ENCODE measurements at regions not wholly inside any gene's neighbourhood (a gene's known extent, or its start where the extent isn't known, plus 50 kb on each side); places are given as distances from the start of the nearest gene placed in this dataset.
"Not testable (repeated sequence)": the region's sequence is repeated elsewhere in the genome, so short reads cannot be mapped to it uniquely, and the experiment has no call there.

- no peak for DNase-seq (ENCODE audit: low read depth, low spot score)
- no peaks in the 10 kb centered on the region; the same call in 1 of the 2 replicates for H3K9me3 ChIP-seq (ENCODE audit: insufficient read depth, low read length)
- no peak overlapping the region for H3K4me3 ChIP-seq (ENCODE audit: insufficient read length, low read depth)
- TF ChIP-seq YY1 (IDR thresholded peaks at IDR 0.05; ENCODE audit: insufficient read depth, insufficient read length) = no peak
- TF ChIP-seq SUZ12 (IDR thresholded peaks at IDR 0.05; ENCODE audit: extremely low read depth, insufficient read depth, insufficient read length) = no peak
- TF ChIP-seq ZNF274 (IDR thresholded peaks at IDR 0.05; ENCODE audit: low read depth, low read length) = no peak
- H3K4me1 ChIP-seq (ENCODE audit: insufficient read depth, insufficient read length) = no peaks in the 10 kb centered on the region
- H3K36me3 ChIP-seq (ENCODE audit: insufficient read depth, insufficient read length, low read length) = no peaks in the 10 kb centered on the region
- H3K9ac ChIP-seq (ENCODE audit: insufficient read length, low read depth) = no peak overlapping the region
- H3K27me3 ChIP-seq (ENCODE audit: insufficient read depth, insufficient read length) = no peaks in the 10 kb centered on the region
Measured at GRCh38 chrX:108875548-108875947, 139.2 kb upstream of the IRS4 start.

- not testable (repeated sequence) for DNase-seq (ENCODE audit: low read depth, low spot score); H3K9ac ChIP-seq (ENCODE audit: insufficient read length, low read depth); H3K27me3 ChIP-seq (ENCODE audit: insufficient read depth, insufficient read length); H3K36me3 ChIP-seq (ENCODE audit: insufficient read depth, insufficient read length, low read length); H3K9me3 ChIP-seq (ENCODE audit: insufficient read depth, low read length); H3K4me3 ChIP-seq (ENCODE audit: insufficient read length, low read depth); H3K4me1 ChIP-seq (ENCODE audit: insufficient read depth, insufficient read length)
Measured at GRCh38 chrX:108843039-108843438, 106.7 kb upstream of the IRS4 start.

GRCh38 chrX:108833993-108834392 lies 97.6 kb upstream of the IRS4 start:
- no peak overlapping the region for H3K4me3 ChIP-seq (ENCODE audit: insufficient read length, low read depth)
- no peaks in the 10 kb centered on the region for H3K9me3 ChIP-seq (ENCODE audit: insufficient read depth, low read length)
- H3K36me3 ChIP-seq (ENCODE audit: insufficient read depth, insufficient read length, low read length) = no peaks in the 10 kb centered on the region
- TF ChIP-seq SUZ12 (IDR thresholded peaks at IDR 0.05; ENCODE audit: extremely low read depth, insufficient read depth, insufficient read length) = no peak
- TF ChIP-seq ZNF274 (IDR thresholded peaks at IDR 0.05; ENCODE audit: low read depth, low read length) = no peak
- no peak for TF ChIP-seq YY1 (IDR thresholded peaks at IDR 0.05; ENCODE audit: insufficient read depth, insufficient read length)
- no peaks in the 10 kb centered on the region for H3K4me1 ChIP-seq (ENCODE audit: insufficient read depth, insufficient read length)
- DNase-seq (ENCODE audit: low read depth, low spot score) = no peak
- no peaks in the 10 kb centered on the region for H3K27me3 ChIP-seq (ENCODE audit: insufficient read depth, insufficient read length)
- H3K9ac ChIP-seq (ENCODE audit: insufficient read length, low read depth) = no peak overlapping the region

GRCh38 chrX:108811891-108812290 lies 75.5 kb upstream of the IRS4 start:
- H3K9me3 ChIP-seq (ENCODE audit: insufficient read depth, low read length) = no peaks in the 10 kb centered on the region
- no peaks in the 10 kb centered on the region for H3K4me1 ChIP-seq (ENCODE audit: insufficient read depth, insufficient read length)
- no peak overlapping the region for H3K9ac ChIP-seq (ENCODE audit: insufficient read length, low read depth)
- no peaks in the 10 kb centered on the region for H3K36me3 ChIP-seq (ENCODE audit: insufficient read depth, insufficient read length, low read length)
- H3K27me3 ChIP-seq (ENCODE audit: insufficient read depth, insufficient read length) = no peaks in the 10 kb centered on the region
- no peak for TF ChIP-seq ZNF274 (IDR thresholded peaks at IDR 0.05; ENCODE audit: low read depth, low read length)
- no peak for TF ChIP-seq SUZ12 (IDR thresholded peaks at IDR 0.05; ENCODE audit: extremely low read depth, insufficient read depth, insufficient read length)
- no peak for TF ChIP-seq YY1 (IDR thresholded peaks at IDR 0.05; ENCODE audit: insufficient read depth, insufficient read length)
- no peak overlapping the region for H3K4me3 ChIP-seq (ENCODE audit: insufficient read length, low read depth)
- DNase-seq (ENCODE audit: low read depth, low spot score) = no peak

- no peaks in the 10 kb centered on the region for H3K36me3 ChIP-seq (ENCODE audit: insufficient read depth, insufficient read length, low read length)
- DNase-seq (ENCODE audit: low read depth, low spot score) = no peak
- H3K4me3 ChIP-seq (ENCODE audit: insufficient read length, low read depth) = no peak overlapping the region
- no peaks in the 10 kb centered on the region for H3K27me3 ChIP-seq (ENCODE audit: insufficient read depth, insufficient read length)
- no peaks in the 10 kb centered on the region for H3K9me3 ChIP-seq (ENCODE audit: insufficient read depth, low read length)
- no peak overlapping the region for H3K9ac ChIP-seq (ENCODE audit: insufficient read length, low read depth)
- no peak for TF ChIP-seq ZNF274 (IDR thresholded peaks at IDR 0.05; ENCODE audit: low read depth, low read length)
- no peak for TF ChIP-seq SUZ12 (IDR thresholded peaks at IDR 0.05; ENCODE audit: extremely low read depth, insufficient read depth, insufficient read length)
- TF ChIP-seq YY1 (IDR thresholded peaks at IDR 0.05; ENCODE audit: insufficient read depth, insufficient read length) = no peak
- H3K4me1 ChIP-seq (ENCODE audit: insufficient read depth, insufficient read length) = no peaks in the 10 kb centered on the region
Measured at GRCh38 chrX:108795240-108795639, 58.9 kb upstream of the IRS4 start.

Data from NT2/D1 (cell line).